ENCODE measurements at regions not wholly inside any gene's neighbourhood (a gene's known extent, or its start where the extent isn't known, plus 50 kb on each side); places are given as distances from the start of the nearest gene placed in this dataset.

DNA sequence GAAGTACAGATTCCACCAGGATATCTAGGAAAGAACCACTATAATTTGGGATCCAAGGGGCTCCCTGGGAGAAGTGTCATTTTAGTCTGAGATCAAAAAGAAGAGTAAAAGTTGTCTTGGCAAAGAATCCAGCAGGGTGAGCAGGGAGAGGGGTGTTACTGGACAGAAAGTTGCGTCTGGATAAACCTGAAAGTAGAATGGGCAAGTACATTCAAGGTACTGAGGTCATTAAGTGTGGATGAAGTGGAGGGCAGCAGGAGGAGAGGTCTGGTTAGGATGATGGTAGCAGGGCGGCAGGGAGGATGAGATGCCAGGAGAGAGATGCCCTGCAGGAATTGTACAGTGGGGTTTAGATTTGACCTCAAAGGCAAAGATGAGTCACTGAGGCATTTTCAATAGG is 253.3 kb downstream of the KLF13 start:
- DNase-seq (ENCODE audit: extremely low spot score) = no peak
- ChIA-PET CTCF (no interaction called here), POLR2A (no interaction called here)
- TF ChIP-seq, protein P1, sequence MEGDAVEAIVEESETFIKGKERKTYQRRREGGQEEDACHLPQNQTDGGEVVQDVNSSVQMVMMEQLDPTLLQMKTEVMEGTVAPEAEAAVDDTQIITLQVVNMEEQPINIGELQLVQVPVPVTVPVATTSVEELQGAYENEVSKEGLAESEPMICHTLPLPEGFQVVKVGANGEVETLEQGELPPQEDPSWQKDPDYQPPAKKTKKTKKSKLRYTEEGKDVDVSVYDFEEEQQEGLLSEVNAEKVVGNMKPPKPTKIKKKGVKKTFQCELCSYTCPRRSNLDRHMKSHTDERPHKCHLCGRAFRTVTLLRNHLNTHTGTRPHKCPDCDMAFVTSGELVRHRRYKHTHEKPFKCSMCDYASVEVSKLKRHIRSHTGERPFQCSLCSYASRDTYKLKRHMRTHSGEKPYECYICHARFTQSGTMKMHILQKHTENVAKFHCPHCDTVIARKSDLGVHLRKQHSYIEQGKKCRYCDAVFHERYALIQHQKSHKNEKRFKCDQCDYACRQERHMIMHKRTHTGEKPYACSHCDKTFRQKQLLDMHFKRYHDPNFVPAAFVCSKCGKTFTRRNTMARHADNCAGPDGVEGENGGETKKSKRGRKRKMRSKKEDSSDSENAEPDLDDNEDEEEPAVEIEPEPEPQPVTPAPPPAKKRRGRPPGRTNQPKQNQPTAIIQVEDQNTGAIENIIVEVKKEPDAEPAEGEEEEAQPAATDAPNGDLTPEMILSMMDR (IDR thresholded peaks at IDR 0.05; ENCODE audit: control extremely low read depth, extremely low read depth, low read depth, missing control alignments) = no peak

DNA sequence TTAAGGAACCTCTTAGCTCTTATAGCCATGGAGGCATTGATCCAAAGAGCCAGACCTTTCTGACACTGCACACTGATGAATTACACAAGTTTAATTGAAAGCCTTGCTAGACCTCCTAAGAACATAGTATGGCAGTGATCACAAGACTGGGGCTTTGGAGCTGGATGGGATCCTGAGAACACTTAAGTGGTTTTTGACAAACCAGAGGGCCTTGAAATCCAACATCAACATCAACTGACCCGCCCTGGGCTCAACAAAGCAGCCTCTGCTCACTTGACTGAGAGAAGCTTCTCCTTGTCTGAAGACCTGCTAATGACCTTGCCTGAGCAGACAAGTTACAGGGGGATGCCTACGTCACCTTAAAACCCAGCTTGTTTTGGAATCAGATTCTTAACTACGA is 257.6 kb downstream of the KLF13 start:
- ChIA-PET POLR2A (no interaction called here), CTCF (interaction anchor here (1.3 to 1.4 kb wide), 3 partner anchors 12 to 20 kb away, joined by 3 to 4 read pairs (median 3); no protein-coding TSS in a partner anchor)
- DNase-seq (ENCODE audit: extremely low spot score) = no peak
- TF ChIP-seq, protein P1 (IDR thresholded peaks at IDR 0.05; ENCODE audit: control extremely low read depth, extremely low read depth, low read depth, missing control alignments) = no peak

DNA sequence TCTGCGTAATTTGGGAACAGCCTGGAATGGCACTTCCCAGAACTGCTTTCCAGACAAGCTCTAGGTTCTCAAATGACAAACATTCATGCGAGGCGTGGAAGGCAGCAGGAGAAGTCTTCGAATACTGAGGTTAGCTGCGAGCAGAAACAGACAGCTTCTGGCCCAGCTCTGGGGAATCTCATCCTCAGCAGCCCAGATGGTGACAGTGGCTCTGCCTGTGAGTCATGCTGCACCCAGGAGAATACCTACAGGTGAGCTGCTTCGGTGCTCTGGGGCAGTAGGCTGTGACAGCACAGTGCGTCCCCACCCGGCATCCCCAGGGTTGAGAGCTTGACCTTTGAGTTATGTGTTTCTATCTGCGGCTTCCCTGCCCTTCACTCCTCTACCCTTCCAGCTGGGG is 258.6 kb downstream of the KLF13 start:
- CTCF ChIA-PET = interaction anchor here (1.4 kb wide), 1 partner anchor 12 kb away, joined by 3 read pairs; no protein-coding TSS in a partner anchor
- POLR2A ChIA-PET = no interaction called here
- TF ChIP-seq, protein P1 (IDR thresholded peaks at IDR 0.05; ENCODE audit: control extremely low read depth, extremely low read depth, low read depth, missing control alignments) = no peak
- DNase-seq (ENCODE audit: extremely low spot score) = no peak

DNA sequence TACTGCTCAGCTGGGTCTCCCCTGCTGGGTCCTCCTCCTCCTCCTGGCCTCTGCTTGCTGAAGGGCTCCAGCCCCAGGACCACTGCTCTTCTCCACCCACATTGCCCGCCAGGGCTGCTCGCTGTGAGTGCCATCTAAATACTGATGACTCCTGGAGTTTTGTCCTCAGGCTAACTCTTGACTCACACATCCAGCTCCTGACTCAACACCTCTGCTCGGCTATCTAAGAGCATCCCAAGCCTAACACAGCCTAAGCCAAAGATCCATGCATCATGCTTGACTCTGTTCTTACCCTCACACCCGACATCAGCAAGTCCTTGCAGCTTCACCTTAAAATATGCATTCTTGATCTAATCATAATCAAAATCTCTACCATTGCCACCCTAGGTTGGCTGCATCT is 260.2 kb downstream of the KLF13 start:
- ChIA-PET POLR2A (no interaction called here), CTCF (interaction anchor here (1.0 kb wide), 1 partner anchor 92 kb away, joined by 3 read pairs; no protein-coding TSS in a partner anchor)
- TF ChIP-seq, protein P1 (IDR thresholded peaks at IDR 0.05; ENCODE audit: control extremely low read depth, extremely low read depth, low read depth, missing control alignments) = no peak
- DNase-seq (ENCODE audit: extremely low spot score) = no peak

DNA sequence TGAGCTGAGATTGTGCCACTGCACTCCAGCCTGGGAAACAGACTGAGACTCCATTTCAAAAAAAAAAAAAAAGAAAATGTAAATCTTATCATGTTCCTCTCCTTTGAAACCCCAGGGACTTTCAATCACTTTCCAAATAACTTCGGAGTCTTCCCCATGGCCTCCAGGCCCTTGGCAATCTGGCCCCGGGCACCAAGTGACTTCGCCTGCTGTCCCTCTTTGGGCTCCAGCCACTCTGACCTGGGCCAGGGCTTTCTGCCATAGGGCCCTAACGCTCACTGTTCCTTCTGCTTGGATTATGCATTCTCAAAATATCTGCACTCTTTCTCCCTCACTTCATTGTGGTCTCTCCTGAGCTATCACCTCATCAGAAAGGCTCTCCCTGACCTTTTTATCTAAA is 260.9 kb downstream of the KLF13 start:
- DNase-seq (ENCODE audit: extremely low spot score) = no peak
- POLR2A ChIA-PET = no interaction called here
- TF ChIP-seq, protein P1 (IDR thresholded peaks at IDR 0.05; ENCODE audit: control extremely low read depth, extremely low read depth, low read depth, missing control alignments) = no peak
- CTCF ChIA-PET = no interaction called here

DNA sequence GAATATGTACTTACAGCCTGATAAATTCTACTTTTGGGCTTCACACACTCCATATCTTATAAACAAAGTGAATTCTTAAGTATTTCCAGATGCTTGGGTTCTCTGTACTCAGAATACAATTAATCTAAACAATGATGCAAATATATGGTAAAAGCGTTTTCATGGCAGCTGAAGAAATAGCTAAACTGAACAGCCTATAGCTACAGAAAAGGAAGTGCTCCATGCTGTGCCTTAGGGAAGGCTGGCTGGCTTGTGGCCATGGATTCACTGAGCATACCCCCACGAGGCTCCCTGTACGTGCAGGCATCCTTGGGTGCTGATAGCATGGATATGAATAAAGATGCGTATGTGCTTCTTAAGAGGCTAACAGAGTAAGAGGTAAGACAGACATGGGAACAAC is 264.0 kb downstream of the KLF13 start:
- ChIA-PET CTCF (no interaction called here), POLR2A (no interaction called here)
- DNase-seq (ENCODE audit: extremely low spot score) = no peak
- TF ChIP-seq, protein P1 (IDR thresholded peaks at IDR 0.05; ENCODE audit: control extremely low read depth, extremely low read depth, low read depth, missing control alignments) = no peak

DNA sequence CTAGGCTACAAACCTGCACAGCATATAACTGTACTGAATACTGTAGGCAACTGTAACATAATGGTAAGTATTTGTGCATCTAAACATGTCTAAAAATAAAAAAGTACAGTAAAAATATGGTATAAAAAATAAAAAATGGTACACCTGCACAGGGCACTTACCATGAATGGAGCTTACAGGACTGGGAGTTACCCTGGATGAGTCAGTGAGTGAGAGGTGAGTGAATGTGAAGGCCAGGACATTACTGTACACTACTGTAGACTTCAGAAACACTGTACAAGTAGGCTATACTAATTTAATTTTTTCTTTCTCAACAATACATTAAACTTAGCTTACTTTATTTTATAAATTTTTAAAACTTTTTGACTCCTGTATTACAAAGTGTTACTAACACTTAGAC is 265.3 kb downstream of the KLF13 start:
- POLR2A ChIA-PET = no interaction called here
- CTCF ChIA-PET = no interaction called here
- no peak for DNase-seq (ENCODE audit: extremely low spot score)
- TF ChIP-seq, protein P1 (IDR thresholded peaks at IDR 0.05; ENCODE audit: control extremely low read depth, extremely low read depth, low read depth, missing control alignments) = no peak

Measured in GM10248 (cell line).